ACC112 (cell line): ENCODE measurements at regions not wholly inside any gene's neighbourhood (a gene's known extent, or its start where the extent isn't known, plus 50 kb on each side); places are given as distances from the start of the nearest gene placed in this dataset.

Source experiments
- H2AFZ ChIP-seq: fragments of 200-600 bp; sonication (generic); one replicate; pipeline ENCODE4 v1.6.0; 2017; ENCODE audit warnings: antibody characterized with exemption, low read length; ENCODE audit not compliant: unreplicated experiment
- H3K27ac ChIP-seq: fragments of 200-600 bp; sonication (generic); 2 replicates; pipeline ENCODE4 v1.5.1; 2014; ENCODE audit warnings: low read depth, mild to moderate bottlenecking, antibody characterized with exemption, low read length, moderate library complexity
- H3K27me3 ChIP-seq: fragments of 200-600 bp; sonication (generic); 2 replicates; pipeline ENCODE4 v1.6.1; 2014; ENCODE audit warnings: mild to moderate bottlenecking, antibody characterized with exemption, low read length, moderate library complexity, mixed read lengths; ENCODE audit not compliant: insufficient read depth
- H3K36me3 ChIP-seq: fragments of 200-600 bp; sonication (generic); 2 replicates; pipeline ENCODE4 v1.6.1; 2016; ENCODE audit warnings: mild to moderate bottlenecking, antibody characterized with exemption, low read length, moderate library complexity, mixed read lengths; ENCODE audit not compliant: insufficient read depth
- H3K4me1 ChIP-seq: fragments of 200-600 bp; sonication (generic); one replicate; pipeline ENCODE4 v1.6.1; 2016; ENCODE audit warnings: low read length, mixed read lengths; ENCODE audit not compliant: insufficient read depth, unreplicated experiment, control insufficient read depth
- H3K4me3 ChIP-seq: fragments of 200-600 bp; sonication (generic); 2 replicates; pipeline ENCODE4 v1.5.1; 2014; ENCODE audit warnings: mild to moderate bottlenecking, low read depth, low read length
- H3K79me2 ChIP-seq: fragments of 200-600 bp; sonication (generic); one replicate; pipeline ENCODE4 v1.6.0; 2016; ENCODE audit warnings: low read length; ENCODE audit not compliant: control insufficient read depth, unreplicated experiment, insufficient read depth

GRCh38 chr5:158559066-158559465, 540.6 kb downstream of the EBF1 start:
- Histone ChIP-seq H3K36me3 (no peaks in the 10 kb centered on the region), H3K4me3 (no peak overlapping the region), H2AFZ (no peak overlapping the region), H3K79me2 (no peaks in the 10 kb centered on the region), H3K27ac (no peak overlapping the region), H3K27me3 (no peaks in the 10 kb centered on the region), H3K4me1 (peaks cover 14% of the 10 kb centered on the region)

DNA sequence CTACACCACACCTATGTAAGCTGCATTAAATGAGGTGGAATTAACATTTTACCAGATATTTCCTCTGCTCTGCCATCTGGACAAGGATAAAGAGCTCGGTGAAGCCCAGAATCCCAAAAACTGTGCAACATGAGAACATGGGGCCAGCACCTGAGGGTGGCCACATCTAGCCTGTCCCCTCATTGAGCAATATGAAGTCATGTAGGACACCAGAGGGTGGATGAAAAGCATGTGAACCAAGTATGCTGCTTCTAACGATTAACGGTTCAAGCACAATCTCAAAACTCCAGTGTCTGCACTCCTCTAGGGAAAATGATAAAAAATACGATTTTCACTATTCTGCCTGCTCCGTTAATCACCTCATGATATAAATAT, 545.8 kb downstream of the EBF1 start:
- Histone ChIP-seq H3K4me1 (no peaks in the 10 kb centered on the region), H3K27me3 (no peaks in the 10 kb centered on the region), H3K27ac (no peak overlapping the region), H3K4me3 (no peak overlapping the region), H3K79me2 (no peaks in the 10 kb centered on the region), H2AFZ (no peak overlapping the region), H3K36me3 (no peaks in the 10 kb centered on the region)

DNA sequence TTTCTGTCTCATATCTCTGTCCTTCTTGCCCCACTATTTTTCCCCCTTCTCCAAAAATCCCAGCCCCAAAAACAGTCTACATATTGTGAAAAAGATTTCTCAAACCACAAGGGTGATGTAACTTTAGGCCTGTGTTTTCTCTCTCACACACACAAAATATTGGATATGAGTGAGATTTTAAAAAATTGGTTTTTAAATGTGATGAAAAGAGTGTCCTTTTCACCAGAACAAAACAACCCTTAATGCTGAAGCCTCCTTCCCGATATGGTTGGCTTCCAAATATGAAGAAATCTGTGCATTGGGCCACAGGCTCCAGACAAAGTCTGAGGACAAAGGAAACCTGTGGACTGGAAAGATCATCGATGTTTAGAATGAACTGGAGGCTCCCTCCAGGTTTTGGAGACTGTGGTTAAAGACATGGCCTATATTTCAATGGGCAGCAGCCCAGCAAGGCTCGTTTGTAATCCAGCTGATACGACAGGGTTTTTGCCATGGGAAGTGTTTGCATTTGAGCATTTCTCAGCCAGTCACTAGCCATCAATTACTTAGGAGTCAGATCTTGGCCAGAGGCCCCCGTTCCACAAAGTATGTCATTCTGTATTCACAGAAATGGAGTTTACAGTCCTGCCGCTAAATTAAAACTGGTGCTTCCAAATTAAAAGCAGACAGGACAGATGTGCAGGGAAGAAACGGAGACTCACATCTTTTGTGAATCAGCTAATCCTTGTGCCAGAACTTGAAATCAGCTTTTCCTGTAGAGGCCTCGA, 546.3 kb downstream of the EBF1 start:
- H3K79me2 ChIP-seq = no peaks in the 10 kb centered on the region

DNA sequence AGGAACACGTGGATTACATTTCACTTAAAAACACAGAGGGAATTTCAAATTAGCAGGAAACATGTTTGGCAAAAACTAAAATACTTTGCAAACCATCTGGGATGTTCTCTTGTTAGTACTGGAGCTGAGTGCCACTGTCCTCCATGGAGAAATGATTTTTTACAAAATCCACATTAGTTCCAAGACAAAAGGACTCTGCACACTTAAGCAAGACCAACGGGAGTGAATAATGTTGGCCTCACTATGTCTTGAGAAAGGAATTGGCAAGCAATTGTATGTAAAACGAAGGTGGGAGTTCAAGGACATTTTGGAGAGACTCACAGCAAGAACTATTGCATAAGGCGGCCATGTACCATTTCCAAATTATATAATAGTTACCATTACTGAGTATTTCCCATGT, 547.5 kb downstream of the EBF1 start:
- H3K27me3 ChIP-seq = no peaks in the 10 kb centered on the region
- H3K36me3 ChIP-seq = no peaks in the 10 kb centered on the region
- H2AFZ ChIP-seq = no peak overlapping the region
- H3K4me3 ChIP-seq = no peak overlapping the region
- no peaks in the 10 kb centered on the region for H3K4me1 ChIP-seq
- H3K79me2 ChIP-seq = no peaks in the 10 kb centered on the region
- H3K27ac ChIP-seq = no peak overlapping the region

More for the DNA sequence above, 546.3 kb downstream of the EBF1 start:
- Histone ChIP-seq H2AFZ (peak overlapping the region; percentile 22), H3K4me3 (no peak overlapping the region), H3K4me1 (no peaks in the 10 kb centered on the region), H3K36me3 (no peaks in the 10 kb centered on the region), H3K27ac (no peak overlapping the region), H3K27me3 (no peaks in the 10 kb centered on the region)

DNA sequence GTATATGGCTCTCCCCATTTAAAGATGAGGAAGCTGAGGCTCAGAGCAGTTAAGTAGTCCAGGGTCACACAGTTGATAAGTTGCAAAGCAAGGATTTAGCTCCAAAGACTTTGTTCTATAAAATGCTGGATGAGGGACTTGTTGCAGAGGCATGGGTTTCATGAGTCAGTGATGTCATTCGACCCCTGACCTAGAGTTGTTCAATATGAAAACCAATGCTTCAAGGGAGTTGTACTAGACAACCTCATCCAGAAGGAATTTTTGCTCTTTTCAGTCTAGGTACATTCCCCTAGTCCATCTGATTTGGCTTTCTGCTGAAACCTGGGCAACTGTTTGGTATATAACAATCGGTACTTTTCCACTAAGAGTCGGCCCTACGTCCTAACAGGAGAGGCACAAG, 550.4 kb downstream of the EBF1 start:
- no peak overlapping the region for H2AFZ ChIP-seq
- no peak overlapping the region for H3K4me3 ChIP-seq

DNA sequence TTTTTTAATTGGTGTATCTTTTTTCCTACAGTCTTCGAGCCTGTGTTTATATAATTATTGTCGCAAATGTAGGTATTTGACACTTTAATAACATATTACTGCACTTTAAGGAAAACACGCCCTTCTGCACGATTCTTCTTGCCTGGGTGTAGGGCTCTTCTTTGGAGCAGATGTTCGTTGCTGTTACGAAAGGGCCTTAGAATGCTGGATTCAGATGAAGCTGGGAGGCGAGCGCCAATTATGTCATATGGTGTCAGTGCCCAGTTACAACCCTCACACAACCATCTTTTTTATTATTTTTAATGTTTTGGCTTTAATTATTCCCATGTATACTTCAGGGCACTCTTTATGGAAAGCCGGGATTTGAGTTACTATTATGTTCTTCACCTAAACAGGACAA, 553.0 kb downstream of the EBF1 start:
- H3K4me3 ChIP-seq = no peak overlapping the region
- no peaks in the 10 kb centered on the region for H3K36me3 ChIP-seq
- no peak overlapping the region for H3K27ac ChIP-seq
- no peak overlapping the region for H2AFZ ChIP-seq
- H3K79me2 ChIP-seq = no peaks in the 10 kb centered on the region
- H3K27me3 ChIP-seq = no peaks in the 10 kb centered on the region
- H3K4me1 ChIP-seq = peaks cover 8% of the 10 kb centered on the region

More for the DNA sequence above, 550.4 kb downstream of the EBF1 start:
- no peaks in the 10 kb centered on the region for H3K36me3 ChIP-seq
- H3K4me1 ChIP-seq = no peaks in the 10 kb centered on the region
- no peaks in the 10 kb centered on the region for H3K79me2 ChIP-seq
- no peaks in the 10 kb centered on the region for H3K27me3 ChIP-seq
- H3K27ac ChIP-seq = no peak overlapping the region

- H3K27ac ChIP-seq = no peak overlapping the region
- H3K4me3 ChIP-seq = no peak overlapping the region
- no peaks in the 10 kb centered on the region for H3K36me3 ChIP-seq
- no peak overlapping the region for H2AFZ ChIP-seq
- H3K4me1 ChIP-seq = peaks cover 8% of the 10 kb centered on the region
- H3K27me3 ChIP-seq = no peaks in the 10 kb centered on the region
- H3K79me2 ChIP-seq = no peaks in the 10 kb centered on the region
Observed at GRCh38 chr5:158545949-158546530, 553.7 kb downstream of the EBF1 start.

GRCh38 chr5:158544388-158545339, 555.1 kb downstream of the EBF1 start:
- Histone ChIP-seq H3K79me2 (no peaks in the 10 kb centered on the region), H3K36me3 (no peaks in the 10 kb centered on the region), H3K4me1 (peaks cover 8% of the 10 kb centered on the region), H3K27ac (peak overlapping the region; percentile 55; the same call in 1 of the 2 replicates), H3K27me3 (no peaks in the 10 kb centered on the region), H2AFZ (no peak overlapping the region), H3K4me3 (no peak overlapping the region)

DNA sequence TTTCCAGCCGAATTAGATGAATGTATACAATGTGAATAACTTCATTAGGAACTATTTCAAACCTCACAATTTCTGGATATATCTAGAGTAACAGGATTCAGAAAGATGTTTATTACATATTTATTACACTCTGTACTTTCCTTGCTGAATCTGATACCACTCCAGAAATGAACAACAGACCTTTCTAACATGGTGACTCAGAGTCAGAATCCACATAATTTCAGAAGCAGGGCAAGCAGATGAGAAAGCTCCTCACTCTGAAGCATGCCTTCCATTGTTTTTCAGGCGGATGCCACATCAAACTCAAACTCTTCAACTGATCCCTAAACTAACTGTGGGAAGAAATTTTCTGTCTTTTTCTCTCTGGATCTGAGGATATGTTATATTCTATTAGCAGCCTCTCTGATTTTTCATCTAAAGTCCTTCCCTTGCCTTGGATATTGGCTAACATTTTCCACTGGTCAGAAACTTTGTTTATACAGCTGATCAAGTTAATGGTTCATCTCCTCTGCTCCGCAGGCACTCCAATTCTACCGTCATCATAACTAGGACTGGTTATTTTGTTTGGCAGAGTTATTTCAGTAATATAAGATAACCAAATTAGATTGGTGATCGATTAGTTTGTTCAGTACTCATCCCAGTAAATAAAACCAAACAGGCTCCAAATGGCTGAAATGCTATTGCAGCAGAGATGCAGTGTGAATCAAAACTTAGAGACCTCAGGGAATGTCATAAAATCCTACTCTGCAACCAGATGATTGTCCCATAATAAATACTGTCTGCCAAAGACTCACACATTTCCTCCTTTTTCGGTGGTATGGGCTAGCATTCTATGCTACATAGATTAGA, 556.0 kb downstream of the EBF1 start:
- Histone ChIP-seq H3K27ac (peak overlapping the region; percentile 55), H2AFZ (peak overlapping the region; percentile 10), H3K79me2 (no peaks in the 10 kb centered on the region), H3K36me3 (no peaks in the 10 kb centered on the region), H3K27me3 (no peaks in the 10 kb centered on the region), H3K4me1 (peaks cover 8% of the 10 kb centered on the region), H3K4me3 (no peak overlapping the region)
